ENCODE measurements at regions not wholly inside any gene's neighbourhood (a gene's known extent, or its start where the extent isn't known, plus 50 kb on each side); places are given as distances from the start of the nearest gene placed in this dataset.

DNA sequence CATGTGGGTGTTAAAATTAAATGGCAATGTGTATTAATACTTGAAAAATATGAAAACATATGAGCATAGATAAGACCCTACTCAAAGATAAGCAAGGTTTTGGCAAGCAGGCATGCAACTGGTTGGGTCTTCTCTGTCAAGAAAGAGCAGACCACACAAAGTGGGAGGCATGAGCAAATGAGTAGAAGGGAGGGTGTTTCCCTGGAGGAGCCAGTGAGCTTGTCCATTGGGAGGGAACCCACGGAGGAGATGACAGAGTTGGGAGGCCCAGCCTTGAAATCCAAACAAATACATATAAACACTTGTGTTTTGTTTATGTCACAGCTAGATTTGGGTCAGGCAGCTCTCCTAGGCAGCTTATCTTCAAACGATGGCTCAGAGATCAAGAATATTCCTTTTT, 134.5 kb upstream of the CXCL12 start:
- no peak for DNase-seq (ENCODE audit: low read depth, low spot score)
- in situ Hi-C loops (cut with HindIII; ENCODE audit: low pct_unique_long_range_greater_than_20kb, low sequenced_read_pairs), result no loop called here

GRCh38 chr10:44520651-44521050, 135.8 kb upstream of the CXCL12 start:
- no peak for DNase-seq (ENCODE audit: low read depth, low spot score)
- in situ Hi-C loops (cut with HindIII; ENCODE audit: low pct_unique_long_range_greater_than_20kb, low sequenced_read_pairs), result no loop called here

DNA sequence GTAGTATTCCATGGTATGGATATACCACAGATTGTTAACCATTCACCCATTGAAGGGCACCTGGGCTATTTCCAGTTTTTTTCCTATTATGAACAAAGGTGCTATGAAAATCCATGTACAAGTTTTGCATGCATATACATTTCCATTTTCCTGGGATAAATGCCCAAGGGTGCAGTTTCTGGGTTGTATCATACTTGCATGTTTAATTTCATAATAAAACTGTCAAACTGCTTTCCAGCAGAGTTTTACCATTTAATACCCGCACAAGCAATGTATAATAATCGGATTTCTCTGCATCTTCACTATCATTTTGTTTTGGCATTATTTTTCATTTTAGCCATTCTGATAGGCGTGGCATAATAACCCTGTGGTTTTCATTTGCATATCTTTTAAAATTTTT, 154.3 kb upstream of the CXCL12 start:
- no peak for DNase-seq (ENCODE audit: low read depth, low spot score)
- in situ Hi-C loops (cut with HindIII; ENCODE audit: low pct_unique_long_range_greater_than_20kb, low sequenced_read_pairs), result no loop called here

DNA sequence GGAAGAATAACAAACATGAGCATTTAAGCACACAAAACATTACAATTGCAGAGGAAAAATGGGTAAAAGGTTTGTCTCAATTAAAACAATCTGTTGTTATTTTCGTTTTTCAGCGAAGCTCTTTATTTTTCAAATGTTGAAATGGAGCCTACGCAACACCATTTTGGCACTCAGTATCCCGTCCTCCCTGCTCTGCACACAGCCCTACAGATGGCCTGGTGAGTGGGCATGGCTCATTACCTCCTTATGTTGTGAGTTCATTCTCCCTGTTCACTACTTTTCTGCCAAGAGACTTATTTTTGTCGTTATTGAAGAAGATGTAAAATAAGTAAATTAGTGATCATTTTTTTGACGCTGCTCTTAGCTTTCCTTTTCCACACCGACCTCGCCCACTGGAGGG, 167.8 kb upstream of the CXCL12 start:
- in situ Hi-C loops (cut with HindIII; ENCODE audit: low pct_unique_long_range_greater_than_20kb, low sequenced_read_pairs), result no loop called here
- no peak for DNase-seq (ENCODE audit: low read depth, low spot score)

- DNase-seq (ENCODE audit: low read depth, low spot score), result no peak
- in situ Hi-C loops (cut with HindIII; ENCODE audit: low pct_unique_long_range_greater_than_20kb, low sequenced_read_pairs), result no loop called here
These were observed 172.8 kb upstream of the CXCL12 start for GRCh38 chr10:44557596-44558191.

GRCh38 chr10:44558521-44558920, 173.6 kb upstream of the CXCL12 start:
- in situ Hi-C loops (cut with HindIII; ENCODE audit: low pct_unique_long_range_greater_than_20kb, low sequenced_read_pairs), result no loop called here
- DNase-seq (ENCODE audit: low read depth, low spot score), result no peak

- no peak for DNase-seq (ENCODE audit: low read depth, low spot score)
- in situ Hi-C loops (cut with HindIII; ENCODE audit: low pct_unique_long_range_greater_than_20kb, low sequenced_read_pairs), result no loop called here
These were observed 179.5 kb upstream of the CXCL12 start for GRCh38 chr10:44564361-44564760.

DNA sequence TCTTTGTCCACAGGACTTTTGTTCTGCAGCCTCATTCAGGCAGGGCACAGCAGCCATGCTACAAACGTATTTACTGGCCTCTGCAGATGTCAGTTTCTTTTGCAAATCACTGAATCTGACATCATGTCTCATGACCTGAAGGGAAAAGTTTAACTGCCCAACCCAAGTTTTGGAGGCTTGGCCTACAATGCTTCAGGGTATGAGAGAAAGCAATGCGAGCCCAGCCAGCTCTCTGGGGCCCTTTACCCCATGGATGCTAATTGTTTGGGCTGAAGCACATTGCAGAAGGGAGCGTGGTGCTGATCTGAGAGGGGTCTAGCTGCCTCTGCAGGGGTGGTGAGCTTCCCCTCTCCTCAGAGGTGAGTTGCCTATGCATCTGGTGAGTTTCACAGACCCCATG, 179.9 kb upstream of the CXCL12 start:
- in situ Hi-C loops (cut with HindIII; ENCODE audit: low pct_unique_long_range_greater_than_20kb, low sequenced_read_pairs), result no loop called here
- no peak for DNase-seq (ENCODE audit: low read depth, low spot score)

GRCh38 chr10:44566786-44567185, 181.9 kb upstream of the CXCL12 start:
- no peak for DNase-seq (ENCODE audit: low read depth, low spot score)
- in situ Hi-C loops (cut with HindIII; ENCODE audit: low pct_unique_long_range_greater_than_20kb, low sequenced_read_pairs), result no loop called here

DNA sequence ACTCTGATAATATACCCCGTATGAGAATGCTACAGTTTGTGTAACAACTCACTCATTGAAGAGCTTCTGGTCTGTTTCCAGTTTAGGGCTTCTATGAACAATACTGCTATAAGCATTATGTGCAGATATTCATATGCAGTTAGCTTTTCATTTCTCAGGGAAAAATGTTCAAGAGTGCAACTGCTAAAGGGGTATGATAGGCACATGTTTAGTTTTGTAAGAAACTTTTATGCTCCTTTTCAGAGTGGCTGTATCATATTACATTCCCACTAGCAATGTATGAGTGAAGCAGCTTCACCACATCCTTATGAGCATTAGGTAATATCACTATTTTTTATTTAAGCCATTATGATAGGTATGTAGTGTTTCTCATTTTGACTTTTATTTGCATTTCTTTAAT, 182.6 kb upstream of the CXCL12 start:
- in situ Hi-C loops (cut with HindIII; ENCODE audit: low pct_unique_long_range_greater_than_20kb, low sequenced_read_pairs), result no loop called here
- no peak for DNase-seq (ENCODE audit: low read depth, low spot score)

- in situ Hi-C loops (cut with HindIII; ENCODE audit: low pct_unique_long_range_greater_than_20kb, low sequenced_read_pairs), result no loop called here
- DNase-seq (ENCODE audit: low read depth, low spot score), result no peak
These were observed 184.5 kb upstream of the CXCL12 start for GRCh38 chr10:44569193-44570091.

DNA sequence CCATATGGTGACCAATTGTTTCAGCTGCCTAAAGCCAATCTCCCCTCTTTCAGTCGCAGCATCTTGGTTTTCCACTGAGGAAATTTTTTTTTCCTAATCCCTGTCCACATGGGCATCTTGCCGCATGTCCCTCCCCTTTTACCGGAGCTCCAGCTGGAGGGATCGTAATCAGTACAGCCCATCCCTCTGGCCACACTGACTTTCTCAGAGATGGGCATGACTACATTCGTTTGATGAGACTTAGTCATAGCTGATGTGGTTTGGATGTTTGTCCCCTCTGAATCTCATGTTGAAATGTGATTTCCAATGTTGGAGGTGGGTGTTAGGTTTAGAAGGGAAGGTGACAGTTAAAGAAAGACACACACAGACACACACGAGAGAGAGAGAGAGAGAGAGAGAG, 186.8 kb upstream of the CXCL12 start:
- in situ Hi-C loops (cut with HindIII; ENCODE audit: low pct_unique_long_range_greater_than_20kb, low sequenced_read_pairs), result no loop called here
- DNase-seq (ENCODE audit: low read depth, low spot score), result no peak

- no peak for DNase-seq (ENCODE audit: low read depth, low spot score)
- in situ Hi-C loops (cut with HindIII; ENCODE audit: low pct_unique_long_range_greater_than_20kb, low sequenced_read_pairs), result no loop called here
These were observed 187.2 kb upstream of the CXCL12 start for GRCh38 chr10:44572146-44572545.

DNA sequence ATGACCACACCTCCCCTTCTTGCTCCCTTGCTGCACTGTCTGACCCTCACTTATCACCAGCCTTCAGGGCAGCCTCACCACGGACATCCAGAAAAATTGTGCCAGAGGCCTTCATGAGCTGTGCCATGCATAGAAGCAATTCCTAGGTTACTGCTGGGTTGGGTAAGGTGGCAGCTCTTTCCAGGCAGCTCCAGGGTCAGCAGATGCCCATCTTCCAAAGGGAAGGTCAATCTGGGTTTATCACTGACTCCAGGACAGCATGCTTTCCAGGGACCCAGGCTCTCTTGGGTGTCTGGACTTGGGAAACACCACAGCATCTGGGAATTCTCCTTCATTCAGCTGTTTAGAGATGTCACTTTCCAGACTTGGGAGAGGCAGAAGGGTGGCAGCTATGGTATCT, 188.9 kb upstream of the CXCL12 start:
- no peak for DNase-seq (ENCODE audit: low read depth, low spot score)
- in situ Hi-C loops (cut with HindIII; ENCODE audit: low pct_unique_long_range_greater_than_20kb, low sequenced_read_pairs), result no loop called here

- no peak for DNase-seq (ENCODE audit: low read depth, low spot score)
- in situ Hi-C loops (cut with HindIII; ENCODE audit: low pct_unique_long_range_greater_than_20kb, low sequenced_read_pairs), result no loop called here
These were observed 189.9 kb upstream of the CXCL12 start for GRCh38 chr10:44574596-44575480.

DNA sequence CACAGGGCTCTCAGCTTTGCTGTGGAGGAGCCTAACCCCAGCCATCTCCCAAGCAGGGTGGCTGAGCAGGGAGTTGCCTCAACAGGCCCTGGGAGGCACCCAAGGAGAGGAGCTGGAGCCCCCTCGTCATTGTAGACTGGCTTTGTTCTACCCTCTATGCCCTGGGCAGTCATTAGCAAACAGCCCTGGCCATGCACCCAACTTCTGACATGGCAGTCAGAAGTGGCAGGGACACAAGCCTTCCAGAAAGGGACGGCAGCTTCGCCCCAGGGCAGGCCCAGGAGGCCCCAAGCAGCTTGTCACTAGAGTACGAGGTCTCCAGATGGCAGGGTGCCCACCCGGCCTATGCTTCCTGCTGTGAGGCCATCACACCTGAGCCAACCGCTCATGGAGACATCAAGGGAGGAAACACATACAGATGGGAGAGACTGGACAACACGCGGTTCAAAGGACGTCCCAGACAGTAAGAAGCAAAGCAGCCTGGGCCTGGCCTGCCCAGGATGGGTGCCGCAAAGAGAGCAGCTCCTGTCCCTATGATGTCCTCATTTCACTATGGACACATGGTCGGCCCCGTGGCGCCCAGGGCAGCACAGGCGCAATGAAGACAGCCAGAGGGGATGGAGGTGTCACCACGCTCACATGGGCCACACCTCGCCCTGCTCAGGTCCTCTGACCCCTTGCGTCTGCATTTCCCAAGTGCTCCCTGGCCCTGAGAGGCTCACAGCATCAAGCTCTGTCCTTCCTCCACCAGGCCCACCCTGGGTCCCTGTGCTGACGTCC, 190.9 kb upstream of the CXCL12 start:
- in situ Hi-C loops (cut with HindIII; ENCODE audit: low pct_unique_long_range_greater_than_20kb, low sequenced_read_pairs), result no loop called here
- DNase-seq (ENCODE audit: low read depth, low spot score), result no peak

DNA sequence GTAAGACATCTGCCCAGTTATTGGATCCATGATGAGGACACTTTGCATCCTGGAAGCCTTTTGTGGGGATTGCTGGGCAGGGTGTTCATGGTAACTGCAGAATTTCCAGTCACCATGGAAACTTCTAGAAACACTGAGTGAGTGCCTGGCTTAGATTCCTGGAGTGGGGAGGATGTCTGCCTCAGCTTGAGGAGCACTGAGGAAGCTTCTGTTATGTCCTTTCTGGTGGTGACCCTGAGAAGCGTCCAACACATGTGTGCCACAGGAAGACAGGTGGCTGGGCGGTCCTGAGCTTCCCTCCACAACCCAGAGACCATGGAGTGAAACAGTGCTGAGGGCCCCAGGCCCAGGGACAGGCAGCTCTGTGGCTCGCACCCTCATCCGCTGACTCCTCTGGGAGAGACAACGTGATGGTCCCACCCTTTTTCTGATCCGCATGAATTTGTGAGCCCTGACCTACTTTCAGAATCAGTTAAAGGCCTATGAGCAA, 191.8 kb upstream of the CXCL12 start:
- in situ Hi-C loops (cut with HindIII; ENCODE audit: low pct_unique_long_range_greater_than_20kb, low sequenced_read_pairs), result no loop called here
- DNase-seq (ENCODE audit: low read depth, low spot score), result no peak

- no peak for DNase-seq (ENCODE audit: low read depth, low spot score)
- in situ Hi-C loops (cut with HindIII; ENCODE audit: low pct_unique_long_range_greater_than_20kb, low sequenced_read_pairs), result no loop called here
These were observed 192.6 kb upstream of the CXCL12 start for GRCh38 chr10:44577533-44577932.

Data from SK-MEL-5 (cell line).